Panc1 (cell line): ENCODE measurements at regions not wholly inside any gene's neighbourhood (a gene's known extent, or its start where the extent isn't known, plus 50 kb on each side); places are given as distances from the start of the nearest gene placed in this dataset.

Source experiments
- ATAC-seq: fragments of 200-7000 bp; cut with Tn5 transposase; 2 replicates; pipeline ENCODE4 v1.9.1; 2020; ENCODE audit warnings: mild to moderate bottlenecking, moderate library complexity
- BruUV-seq: library from RNA; stranded (reverse); fragments of 400-500 nt; replicated peaks from 2 replicates; lab custom pipeline; 2021; lab: Mats Ljungman, UMichigan
- CTCF ChIA-PET: fragments of 300-600 bp; sonication (Branson Sonifier 250); formaldehyde crosslinking; loops from one replicate; lab custom pipeline; 2022; ENCODE audit warnings: antibody characterized with exemption; lab: Charles Lee
- POLR2A ChIA-PET: fragments of 300-600 bp; sonication (Branson Sonifier 250); formaldehyde crosslinking; loops from one replicate; lab custom pipeline; 2022; ENCODE audit warnings: antibody characterized with exemption; lab: Charles Lee
- DNase-seq: peaks from one replicate; pipeline ENCODE4 v3.0.0-alpha.2; 2010; ENCODE audit warnings: low read depth, low spot score
- H3K27ac ChIP-seq: 2 replicates; pipeline ENCODE4 v1.5.1; 2011; ENCODE audit warnings: mild to moderate bottlenecking, low read length, inconsistent platforms
- H3K27me3 ChIP-seq: fragments of 200-500 bp; sonication (Bioruptor generic); 2 replicates; pipeline ENCODE4 v1.6.0; 2014; ENCODE audit warnings: low read length, inconsistent platforms; ENCODE audit not compliant: control insufficient read depth, insufficient read depth
- H3K36me3 ChIP-seq: fragments of 200-500 bp; sonication (Bioruptor generic); 2 replicates; pipeline ENCODE4 v1.5.1; 2014; ENCODE audit warnings: inconsistent platforms, mild to moderate bottlenecking, low read length, moderate library complexity; ENCODE audit not compliant: control insufficient read depth, insufficient read depth
- H3K4me1 ChIP-seq: 2 replicates; pipeline ENCODE4 v1.5.1; 2011; ENCODE audit warnings: inconsistent platforms, mild to moderate bottlenecking, low read length, moderate library complexity; ENCODE audit not compliant: control insufficient read depth, insufficient read depth
- H3K4me3 ChIP-seq, 2 experiments: 2 replicates each; pipeline ENCODE4 v1.5.1; 2011 to 2012; ENCODE audit warnings: low read depth in 2 of 2, low read length in 2 of 2, mild to moderate bottlenecking in 2 of 2, inconsistent platforms in 1 of 2, moderate library complexity in 1 of 2
- H3K9me3 ChIP-seq: fragments of 200-500 bp; sonication (Bioruptor generic); 2 replicates; pipeline ENCODE4 v1.5.1; 2014; ENCODE audit warnings: low read depth, mild to moderate bottlenecking, inconsistent platforms, low read length, moderate library complexity; ENCODE audit not compliant: control insufficient read depth, insufficient read depth
- POLR2AphosphoS5 ChIP-seq: IDR thresholded peaks from 2 replicates; pipeline ENCODE4 v1.6.1; 2012; ENCODE audit warnings: mild to moderate bottlenecking, low read depth, low read length, moderate library complexity
- SIN3A ChIP-seq: IDR thresholded peaks from 2 replicates; pipeline ENCODE4 v1.6.1; 2012; ENCODE audit warnings: low read depth, mild to moderate bottlenecking, low read length, moderate library complexity, borderline replicate concordance; ENCODE audit not compliant: insufficient read depth
- TCF7L2 ChIP-seq: IDR thresholded peaks from 2 replicates; pipeline ENCODE4 v1.6.1; 2011; ENCODE audit warnings: mild to moderate bottlenecking, low read depth, low read length, inconsistent platforms
- in situ Hi-C: cut with HindIII; loops from 2 replicates; pipeline ENCODE4 v1.10.0; 2016; ENCODE audit warnings: low sequenced_read_pairs, low pct_unique_long_range_greater_than_20kb
- intact Hi-C: fragments of 100-400 bp; cut with micrococcal nuclease; formaldehyde crosslinking; loops from one replicate; pipeline ENCODE4 v1.10.0; 2022; ENCODE audit not compliant: unreplicated experiment
- TF ChIP-seq, protein P1 (sequence below), 2 experiments: IDR thresholded peaks; 2 replicates each; pipeline ENCODE4 v1.6.1; 2011 to 2012; ENCODE audit warnings: low read depth in 2 of 2, control low read depth in 1 of 2, low read length in 1 of 2, mild to moderate bottlenecking in 1 of 2, moderate library complexity in 1 of 2; ENCODE audit not compliant: insufficient read depth in 1 of 2
- TF ChIP-seq, protein P2 (sequence below): fragments of 450-650 bp; IDR thresholded peaks from 2 replicates; pipeline ENCODE4 v1.5.1; 2017; ENCODE audit warnings: mild to moderate bottlenecking

DNA sequence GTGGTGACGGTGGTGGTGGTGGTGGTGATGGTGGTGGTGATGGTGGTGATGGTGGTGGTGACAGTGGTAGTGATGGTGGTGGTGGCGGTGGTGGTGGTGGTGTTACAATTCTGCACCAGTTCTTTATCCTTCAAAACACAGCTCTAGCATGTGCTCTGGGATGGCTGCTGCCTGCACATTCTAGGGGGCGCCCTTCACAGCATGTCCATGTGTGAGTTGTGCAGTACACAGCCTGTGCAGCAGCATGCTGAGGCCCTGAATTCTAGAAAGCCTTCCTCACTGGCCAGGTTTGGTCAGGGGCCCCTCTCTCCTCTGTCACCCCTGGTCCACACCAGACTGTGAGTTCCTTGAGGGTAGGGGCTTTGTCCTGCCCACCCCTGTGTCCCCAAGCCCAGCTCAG lies 67.7 kb downstream of the MATN1 start:
- intact Hi-C loops (no loop called here), in situ Hi-C loops (no loop called here)
- DNase-seq: no peak
- Histone ChIP-seq H3K4me1 (peaks cover 4% of the 10 kb centered on the region; the same call in 1 of the 2 replicates), H3K4me3 (no peak overlapping the region), H3K27me3 (no peaks in the 10 kb centered on the region), H3K36me3 (no peaks in the 10 kb centered on the region), H3K27ac (no peak overlapping the region), H3K9me3 (no peaks in the 10 kb centered on the region)
- ChIA-PET POLR2A (no interaction called here), CTCF (no interaction called here)
- TF ChIP-seq, protein P1, sequence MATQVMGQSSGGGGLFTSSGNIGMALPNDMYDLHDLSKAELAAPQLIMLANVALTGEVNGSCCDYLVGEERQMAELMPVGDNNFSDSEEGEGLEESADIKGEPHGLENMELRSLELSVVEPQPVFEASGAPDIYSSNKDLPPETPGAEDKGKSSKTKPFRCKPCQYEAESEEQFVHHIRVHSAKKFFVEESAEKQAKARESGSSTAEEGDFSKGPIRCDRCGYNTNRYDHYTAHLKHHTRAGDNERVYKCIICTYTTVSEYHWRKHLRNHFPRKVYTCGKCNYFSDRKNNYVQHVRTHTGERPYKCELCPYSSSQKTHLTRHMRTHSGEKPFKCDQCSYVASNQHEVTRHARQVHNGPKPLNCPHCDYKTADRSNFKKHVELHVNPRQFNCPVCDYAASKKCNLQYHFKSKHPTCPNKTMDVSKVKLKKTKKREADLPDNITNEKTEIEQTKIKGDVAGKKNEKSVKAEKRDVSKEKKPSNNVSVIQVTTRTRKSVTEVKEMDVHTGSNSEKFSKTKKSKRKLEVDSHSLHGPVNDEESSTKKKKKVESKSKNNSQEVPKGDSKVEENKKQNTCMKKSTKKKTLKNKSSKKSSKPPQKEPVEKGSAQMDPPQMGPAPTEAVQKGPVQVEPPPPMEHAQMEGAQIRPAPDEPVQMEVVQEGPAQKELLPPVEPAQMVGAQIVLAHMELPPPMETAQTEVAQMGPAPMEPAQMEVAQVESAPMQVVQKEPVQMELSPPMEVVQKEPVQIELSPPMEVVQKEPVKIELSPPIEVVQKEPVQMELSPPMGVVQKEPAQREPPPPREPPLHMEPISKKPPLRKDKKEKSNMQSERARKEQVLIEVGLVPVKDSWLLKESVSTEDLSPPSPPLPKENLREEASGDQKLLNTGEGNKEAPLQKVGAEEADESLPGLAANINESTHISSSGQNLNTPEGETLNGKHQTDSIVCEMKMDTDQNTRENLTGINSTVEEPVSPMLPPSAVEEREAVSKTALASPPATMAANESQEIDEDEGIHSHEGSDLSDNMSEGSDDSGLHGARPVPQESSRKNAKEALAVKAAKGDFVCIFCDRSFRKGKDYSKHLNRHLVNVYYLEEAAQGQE (IDR thresholded peaks at IDR 0.05; ENCODE audit: insufficient read depth in 1 of 2, low read depth in 2 of 2, low read length in 1 of 2): no peak
- TF ChIP-seq, protein P2, sequence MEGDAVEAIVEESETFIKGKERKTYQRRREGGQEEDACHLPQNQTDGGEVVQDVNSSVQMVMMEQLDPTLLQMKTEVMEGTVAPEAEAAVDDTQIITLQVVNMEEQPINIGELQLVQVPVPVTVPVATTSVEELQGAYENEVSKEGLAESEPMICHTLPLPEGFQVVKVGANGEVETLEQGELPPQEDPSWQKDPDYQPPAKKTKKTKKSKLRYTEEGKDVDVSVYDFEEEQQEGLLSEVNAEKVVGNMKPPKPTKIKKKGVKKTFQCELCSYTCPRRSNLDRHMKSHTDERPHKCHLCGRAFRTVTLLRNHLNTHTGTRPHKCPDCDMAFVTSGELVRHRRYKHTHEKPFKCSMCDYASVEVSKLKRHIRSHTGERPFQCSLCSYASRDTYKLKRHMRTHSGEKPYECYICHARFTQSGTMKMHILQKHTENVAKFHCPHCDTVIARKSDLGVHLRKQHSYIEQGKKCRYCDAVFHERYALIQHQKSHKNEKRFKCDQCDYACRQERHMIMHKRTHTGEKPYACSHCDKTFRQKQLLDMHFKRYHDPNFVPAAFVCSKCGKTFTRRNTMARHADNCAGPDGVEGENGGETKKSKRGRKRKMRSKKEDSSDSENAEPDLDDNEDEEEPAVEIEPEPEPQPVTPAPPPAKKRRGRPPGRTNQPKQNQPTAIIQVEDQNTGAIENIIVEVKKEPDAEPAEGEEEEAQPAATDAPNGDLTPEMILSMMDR: no peak
- no peak for TF ChIP-seq POLR2AphosphoS5
- no peak for TF ChIP-seq SIN3A
- no peak for TF ChIP-seq TCF7L2
- ATAC-seq: no peak
- BruUV-seq: no TSS peak

DNA sequence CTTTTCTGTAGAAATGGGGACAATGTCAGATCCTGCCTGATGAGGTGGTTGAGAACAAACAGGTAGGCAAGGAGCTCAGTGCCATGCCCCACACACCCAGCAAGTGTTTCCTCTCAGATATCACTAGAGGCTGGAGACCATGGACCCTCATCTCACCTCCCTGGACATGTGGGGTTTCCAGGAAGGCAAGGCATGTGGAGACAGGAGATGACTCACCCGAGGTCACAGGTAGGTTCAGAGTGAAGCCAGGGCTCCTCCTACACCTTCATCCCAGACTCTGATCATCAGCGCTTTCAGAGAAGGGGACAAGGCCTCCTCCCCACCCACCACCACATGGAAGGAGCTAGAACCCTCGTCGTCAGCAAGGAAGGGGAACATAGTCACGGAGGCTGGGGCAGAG lies 69.2 kb downstream of the MATN1 start:
- Histone ChIP-seq H3K27me3 (no peaks in the 10 kb centered on the region), H3K4me1 (peaks cover 4% of the 10 kb centered on the region; the same call in 1 of the 2 replicates), H3K4me3 (no peak overlapping the region), H3K9me3 (no peaks in the 10 kb centered on the region), H3K27ac (no peak overlapping the region), H3K36me3 (no peaks in the 10 kb centered on the region)
- in situ Hi-C loops (no loop called here), intact Hi-C loops (no loop called here)
- ChIA-PET CTCF (no interaction called here), POLR2A (no interaction called here)
- BruUV-seq: no TSS peak
- ATAC-seq: no peak
- TF ChIP-seq, protein P2: no peak
- TF ChIP-seq, protein P1 (IDR thresholded peaks at IDR 0.05; ENCODE audit: insufficient read depth in 1 of 2, low read depth in 2 of 2, low read length in 1 of 2): no peak
- TF ChIP-seq TCF7L2 (no peak), SIN3A (no peak), POLR2AphosphoS5 (no peak)
- DNase-seq: no peak
